Fibroblast of villous mesenchyme (primary cell): ENCODE measurements at regions not wholly inside any gene's neighbourhood (a gene's known extent, or its start where the extent isn't known, plus 50 kb on each side); places are given as distances from the start of the nearest gene placed in this dataset.
A peak's percentile ranks its signal among the peaks of the same experiment; 100 is the strongest.

ENCODE experiments used
- DNase-seq: peaks from one replicate; pipeline ENCODE4 v3.0.0-alpha.2; 2010; ENCODE audit warnings: low read depth
- H3K4me3 ChIP-seq: 2 replicates; pipeline ENCODE4 v1.5.1; 2011; ENCODE audit warnings: low read depth, mild to moderate bottlenecking, low read length
- CTCF ChIP-seq: IDR thresholded peaks from 2 replicates; pipeline ENCODE4 v1.5.1; 2012; ENCODE audit warnings: low read depth, mild to moderate bottlenecking, low read length; ENCODE audit not compliant: insufficient read depth

- H3K4me3 ChIP-seq = no peak overlapping the region
- TF ChIP-seq CTCF = no peak
- DNase-seq = no peak
These were observed 167.8 kb downstream of the HNMT start for GRCh38 chr2:138132108-138132507.

GRCh38 chr2:138137949-138138348 is 173.7 kb downstream of the HNMT start:
- TF ChIP-seq CTCF = no peak
- H3K4me3 ChIP-seq = no peak overlapping the region
- no peak for DNase-seq

- H3K4me3 ChIP-seq = no peak overlapping the region
- DNase-seq = no peak
- TF ChIP-seq CTCF = no peak
These were observed 183.5 kb downstream of the HNMT start for GRCh38 chr2:138147796-138148195.

- DNase-seq = no peak
- no peak for TF ChIP-seq CTCF
- H3K4me3 ChIP-seq = no peak overlapping the region
These were observed 191.0 kb downstream of the HNMT start for GRCh38 chr2:138155304-138155703.

GRCh38 chr2:138157372-138157771 is 193.1 kb downstream of the HNMT start:
- H3K4me3 ChIP-seq = no peak overlapping the region
- DNase-seq = no peak
- no peak for TF ChIP-seq CTCF

- DNase-seq = peak; percentile 17
- TF ChIP-seq CTCF = no peak
- H3K4me3 ChIP-seq = no peak overlapping the region
These were observed 206.2 kb downstream of the HNMT start for GRCh38 chr2:138170485-138170884.

- no peak for TF ChIP-seq CTCF
- no peak overlapping the region for H3K4me3 ChIP-seq
- DNase-seq = no peak
These were observed 207.0 kb downstream of the HNMT start for GRCh38 chr2:138171244-138171643.
